Caco-2 (cell line): ENCODE measurements at regions not wholly inside any gene's neighbourhood (a gene's known extent, or its start where the extent isn't known, plus 50 kb on each side); places are given as distances from the start of the nearest gene placed in this dataset.

Experiments used
- BruUV-seq: library from RNA; stranded (reverse); fragments of 400-500 nt; replicated peaks from 2 replicates; lab custom pipeline; 2021; lab: Mats Ljungman, UMichigan
- CTCF ChIA-PET: fragments of 300-600 bp; sonication (Branson Sonifier 250); formaldehyde crosslinking; loops from one replicate; lab custom pipeline; 2022; ENCODE audit warnings: antibody characterized with exemption; lab: Charles Lee
- POLR2A ChIA-PET: fragments of 300-600 bp; sonication (Branson Sonifier 250); formaldehyde crosslinking; loops from one replicate; lab custom pipeline; 2022; ENCODE audit warnings: antibody characterized with exemption; lab: Charles Lee
- DNase-seq, 2 experiments: peaks; one replicate each; pipeline versions ENCODE4 v3.0.0 to v3.0.0-alpha.2; 2020 to 2022
- H3K27me3 ChIP-seq: replicated peaks from 2 replicates; pipeline ENCODE4 v1.6.0; 2011; ENCODE audit warnings: low read length; ENCODE audit not compliant: control insufficient read depth, insufficient read depth
- H3K36me3 ChIP-seq: 2 replicates; pipeline ENCODE4 v1.5.1; 2011; ENCODE audit warnings: low read length; ENCODE audit not compliant: control insufficient read depth, insufficient read depth
- H3K4me1 ChIP-seq: fragments of 250-450 bp; sonication (Bioruptor Pico); 2 replicates; pipeline ENCODE4 v1.5.1; 2020; ENCODE audit warnings: mild to moderate bottlenecking
- H3K4me3 ChIP-seq: 2 replicates; pipeline ENCODE4 v1.5.1; 2011; ENCODE audit warnings: low read depth, mild to moderate bottlenecking, control low read depth, low read length
- H3K9me3 ChIP-seq: fragments of 250-450 bp; sonication (Bioruptor Pico); 2 replicates; pipeline ENCODE4 v1.5.1; 2020; ENCODE audit warnings: mild to moderate bottlenecking, moderate library complexity
- H3K27ac Mint-ChIP-seq: one replicate; pipeline ENCODE4 v1.8.0; 2022; ENCODE audit warnings: mixed read lengths; ENCODE audit not compliant: unreplicated experiment
- H3K27me3 Mint-ChIP-seq: one replicate; pipeline ENCODE4 v1.8.0; 2022; ENCODE audit warnings: mixed read lengths; ENCODE audit not compliant: insufficient read depth, unreplicated experiment
- H3K36me3 Mint-ChIP-seq: one replicate; pipeline ENCODE4 v1.8.0; 2022; ENCODE audit warnings: mild to moderate bottlenecking, mixed read lengths; ENCODE audit not compliant: insufficient read depth, unreplicated experiment
- H3K4me1 Mint-ChIP-seq: one replicate; pipeline ENCODE4 v1.8.0; 2022; ENCODE audit warnings: low read depth, mixed read lengths; ENCODE audit not compliant: unreplicated experiment
- H3K4me3 Mint-ChIP-seq: one replicate; pipeline ENCODE4 v1.8.0; 2022; ENCODE audit warnings: mild to moderate bottlenecking, moderate library complexity, mixed read lengths; ENCODE audit not compliant: unreplicated experiment
- H3K9me3 Mint-ChIP-seq: one replicate; pipeline ENCODE4 v1.8.0; 2022; ENCODE audit warnings: mixed read lengths; ENCODE audit not compliant: unreplicated experiment
- CTCF ChIP-seq, 2 experiments: fragments of 200-600 bp in 1 of 2; IDR thresholded peaks; 1 replicate in 1 of 2; 2 replicates in 1 of 2; pipeline versions ENCODE4 v1.5.1 to v1.8.0; 2011 to 2022; ENCODE audit warnings: antibody characterized with exemption in 1 of 2, control low read depth in 1 of 2, inconsistent platforms in 1 of 2, low read depth in 1 of 2, low read length in 1 of 2, mild to moderate bottlenecking in 1 of 2, moderate library complexity in 1 of 2; ENCODE audit not compliant: insufficient read depth in 1 of 2, severe bottlenecking in 1 of 2, unreplicated experiment in 1 of 2
- intact Hi-C: fragments of 100-400 bp; cut with micrococcal nuclease; formaldehyde crosslinking; loops from one replicate; pipeline ENCODE4 v1.10.0; 2022; ENCODE audit not compliant: unreplicated experiment

- H3K4me1 Mint-ChIP-seq, result no peaks in the 10 kb centered on the region
- no peaks in the 10 kb centered on the region for H3K9me3 ChIP-seq
- H3K4me1 ChIP-seq, result no peaks in the 10 kb centered on the region
- intact Hi-C loops, result no loop called here
- BruUV-seq, result no TSS peak
- no peaks in the 10 kb centered on the region for H3K9me3 Mint-ChIP-seq
- H3K36me3 ChIP-seq, result no peaks in the 10 kb centered on the region
- TF ChIP-seq CTCF (IDR thresholded peaks at IDR 0.05; ENCODE audit: insufficient read depth in 1 of 2, low read depth in 1 of 2, low read length in 1 of 2, severe bottlenecking in 1 of 2, unreplicated experiment in 1 of 2), result no peak
- CTCF ChIA-PET, result no interaction called here
- no peak overlapping the region for H3K4me3 Mint-ChIP-seq
- no peak overlapping the region for H3K4me3 ChIP-seq
- peaks cover 2% of the 10 kb centered on the region for H3K27me3 Mint-ChIP-seq
- H3K27ac Mint-ChIP-seq, result no peak overlapping the region
- H3K36me3 Mint-ChIP-seq, result no peaks in the 10 kb centered on the region
- no peak for DNase-seq
- no peaks in the 10 kb centered on the region for H3K27me3 ChIP-seq
- POLR2A ChIA-PET, result no interaction called here
These were observed 180.6 kb downstream of the RPS12 start for GRCh38 chr6:132995009-132995408.

GRCh38 chr6:132995432-132995831, 181.1 kb downstream of the RPS12 start:
- no peak overlapping the region for H3K4me3 Mint-ChIP-seq
- no peaks in the 10 kb centered on the region for H3K4me1 ChIP-seq
- no peaks in the 10 kb centered on the region for H3K36me3 ChIP-seq
- no peaks in the 10 kb centered on the region for H3K9me3 Mint-ChIP-seq
- no peaks in the 10 kb centered on the region for H3K27me3 ChIP-seq
- H3K27me3 Mint-ChIP-seq, result no peaks in the 10 kb centered on the region
- intact Hi-C loops, result no loop called here
- H3K36me3 Mint-ChIP-seq, result no peaks in the 10 kb centered on the region
- CTCF ChIA-PET, result no interaction called here
- POLR2A ChIA-PET, result no interaction called here
- no peak for DNase-seq
- TF ChIP-seq CTCF (IDR thresholded peaks at IDR 0.05; ENCODE audit: insufficient read depth in 1 of 2, low read depth in 1 of 2, low read length in 1 of 2, severe bottlenecking in 1 of 2, unreplicated experiment in 1 of 2), result no peak
- no peak overlapping the region for H3K27ac Mint-ChIP-seq
- no peaks in the 10 kb centered on the region for H3K9me3 ChIP-seq
- BruUV-seq, result no TSS peak
- H3K4me3 ChIP-seq, result no peak overlapping the region
- H3K4me1 Mint-ChIP-seq, result no peaks in the 10 kb centered on the region

GRCh38 chr6:132998418-132998817, 184.0 kb downstream of the RPS12 start:
- POLR2A ChIA-PET, result no interaction called here
- Histone ChIP-seq H3K27me3 (no peaks in the 10 kb centered on the region), H3K9me3 (no peaks in the 10 kb centered on the region), H3K4me1 (no peaks in the 10 kb centered on the region), H3K36me3 (no peaks in the 10 kb centered on the region), H3K4me3 (no peak overlapping the region)
- intact Hi-C loops, result no loop called here
- TF ChIP-seq CTCF (IDR thresholded peaks at IDR 0.05; ENCODE audit: insufficient read depth in 1 of 2, low read depth in 1 of 2, low read length in 1 of 2, severe bottlenecking in 1 of 2, unreplicated experiment in 1 of 2), result no peak
- CTCF ChIA-PET, result no interaction called here
- H3K27ac Mint-ChIP-seq, result no peak overlapping the region
- no peaks in the 10 kb centered on the region for H3K36me3 Mint-ChIP-seq
- DNase-seq, result no peak
- no peak overlapping the region for H3K4me3 Mint-ChIP-seq
- no peaks in the 10 kb centered on the region for H3K9me3 Mint-ChIP-seq
- no TSS peak for BruUV-seq
- no peaks in the 10 kb centered on the region for H3K27me3 Mint-ChIP-seq
- H3K4me1 Mint-ChIP-seq, result no peaks in the 10 kb centered on the region
